Panc1 (cell line): ENCODE measurements at regions not wholly inside any gene's neighbourhood (a gene's known extent, or its start where the extent isn't known, plus 50 kb on each side); places are given as distances from the start of the nearest gene placed in this dataset.

Experiments
- ATAC-seq: fragments of 200-7000 bp; cut with Tn5 transposase; 2 replicates; pipeline ENCODE4 v1.9.1; 2020; ENCODE audit warnings: mild to moderate bottlenecking, moderate library complexity
- BruUV-seq: library from RNA; stranded (reverse); fragments of 400-500 nt; replicated peaks from 2 replicates; lab custom pipeline; 2021; lab: Mats Ljungman, UMichigan
- CTCF ChIA-PET: fragments of 300-600 bp; sonication (Branson Sonifier 250); formaldehyde crosslinking; loops from one replicate; lab custom pipeline; 2022; ENCODE audit warnings: antibody characterized with exemption; lab: Charles Lee
- POLR2A ChIA-PET: fragments of 300-600 bp; sonication (Branson Sonifier 250); formaldehyde crosslinking; loops from one replicate; lab custom pipeline; 2022; ENCODE audit warnings: antibody characterized with exemption; lab: Charles Lee
- DNase-seq: peaks from one replicate; pipeline ENCODE4 v3.0.0-alpha.2; 2010; ENCODE audit warnings: low read depth, low spot score
- H3K27ac ChIP-seq: 2 replicates; pipeline ENCODE4 v1.5.1; 2011; ENCODE audit warnings: mild to moderate bottlenecking, low read length, inconsistent platforms
- H3K27me3 ChIP-seq: fragments of 200-500 bp; sonication (Bioruptor generic); 2 replicates; pipeline ENCODE4 v1.6.0; 2014; ENCODE audit warnings: low read length, inconsistent platforms; ENCODE audit not compliant: control insufficient read depth, insufficient read depth
- H3K36me3 ChIP-seq: fragments of 200-500 bp; sonication (Bioruptor generic); 2 replicates; pipeline ENCODE4 v1.5.1; 2014; ENCODE audit warnings: inconsistent platforms, mild to moderate bottlenecking, low read length, moderate library complexity; ENCODE audit not compliant: control insufficient read depth, insufficient read depth
- H3K4me1 ChIP-seq: 2 replicates; pipeline ENCODE4 v1.5.1; 2011; ENCODE audit warnings: inconsistent platforms, mild to moderate bottlenecking, low read length, moderate library complexity; ENCODE audit not compliant: control insufficient read depth, insufficient read depth
- H3K4me3 ChIP-seq, 2 experiments: 2 replicates each; pipeline ENCODE4 v1.5.1; 2011 to 2012; ENCODE audit warnings: low read depth in 2 of 2, low read length in 2 of 2, mild to moderate bottlenecking in 2 of 2, inconsistent platforms in 1 of 2, moderate library complexity in 1 of 2
- H3K9me3 ChIP-seq: fragments of 200-500 bp; sonication (Bioruptor generic); 2 replicates; pipeline ENCODE4 v1.5.1; 2014; ENCODE audit warnings: low read depth, mild to moderate bottlenecking, inconsistent platforms, low read length, moderate library complexity; ENCODE audit not compliant: control insufficient read depth, insufficient read depth
- CTCF ChIP-seq: fragments of 450-650 bp; IDR thresholded peaks from 2 replicates; pipeline ENCODE4 v1.5.1; 2017; ENCODE audit warnings: mild to moderate bottlenecking
- POLR2AphosphoS5 ChIP-seq: IDR thresholded peaks from 2 replicates; pipeline ENCODE4 v1.6.1; 2012; ENCODE audit warnings: mild to moderate bottlenecking, low read depth, low read length, moderate library complexity
- REST ChIP-seq, 2 experiments: IDR thresholded peaks; 2 replicates each; pipeline ENCODE4 v1.6.1; 2011 to 2012; ENCODE audit warnings: low read depth in 2 of 2, control low read depth in 1 of 2, low read length in 1 of 2, mild to moderate bottlenecking in 1 of 2, moderate library complexity in 1 of 2; ENCODE audit not compliant: insufficient read depth in 1 of 2
- SIN3A ChIP-seq: IDR thresholded peaks from 2 replicates; pipeline ENCODE4 v1.6.1; 2012; ENCODE audit warnings: low read depth, mild to moderate bottlenecking, low read length, moderate library complexity, borderline replicate concordance; ENCODE audit not compliant: insufficient read depth
- TCF7L2 ChIP-seq: IDR thresholded peaks from 2 replicates; pipeline ENCODE4 v1.6.1; 2011; ENCODE audit warnings: mild to moderate bottlenecking, low read depth, low read length, inconsistent platforms
- in situ Hi-C: cut with HindIII; loops from 2 replicates; pipeline ENCODE4 v1.10.0; 2016; ENCODE audit warnings: low sequenced_read_pairs, low pct_unique_long_range_greater_than_20kb
- intact Hi-C: fragments of 100-400 bp; cut with micrococcal nuclease; formaldehyde crosslinking; loops from one replicate; pipeline ENCODE4 v1.10.0; 2022; ENCODE audit not compliant: unreplicated experiment

- no peaks in the 10 kb centered on the region for H3K27me3 ChIP-seq
- intact Hi-C loops = no loop called here
- ChIA-PET POLR2A (no interaction called here), CTCF (no interaction called here)
- no TSS peak for BruUV-seq
- TF ChIP-seq POLR2AphosphoS5 (no peak), SIN3A (no peak), TCF7L2 (no peak), REST (IDR thresholded peaks at IDR 0.05; ENCODE audit: insufficient read depth in 1 of 2, low read depth in 2 of 2, low read length in 1 of 2) (no peak), CTCF (no peak)
- no peak overlapping the region for H3K27ac ChIP-seq
- no peaks in the 10 kb centered on the region for H3K36me3 ChIP-seq
- DNase-seq (no peak), ATAC-seq (no peak)
- no peak overlapping the region for H3K4me3 ChIP-seq
- in situ Hi-C loops = no loop called here
- no peaks in the 10 kb centered on the region for H3K9me3 ChIP-seq
- no peaks in the 10 kb centered on the region for H3K4me1 ChIP-seq
These were observed 602.8 kb upstream of the DIAPH2 start for GRCh38 chrX:96081891-96082290.

GRCh38 chrX:96094616-96095015, 590.0 kb upstream of the DIAPH2 start:
- no peak overlapping the region for H3K27ac ChIP-seq
- no peaks in the 10 kb centered on the region for H3K27me3 ChIP-seq
- intact Hi-C loops (no loop called here), in situ Hi-C loops (no loop called here)
- ChIA-PET POLR2A (no interaction called here), CTCF (no interaction called here)
- DNase-seq (no peak), ATAC-seq (no peak)
- H3K4me3 ChIP-seq = no peak overlapping the region
- no peaks in the 10 kb centered on the region for H3K4me1 ChIP-seq
- no peak for TF ChIP-seq CTCF
- no peak for TF ChIP-seq POLR2AphosphoS5
- TF ChIP-seq REST (IDR thresholded peaks at IDR 0.05; ENCODE audit: insufficient read depth in 1 of 2, low read depth in 2 of 2, low read length in 1 of 2) = no peak
- TF ChIP-seq TCF7L2 = no peak
- no peak for TF ChIP-seq SIN3A
- BruUV-seq = no TSS peak
- H3K9me3 ChIP-seq = no peaks in the 10 kb centered on the region
- H3K36me3 ChIP-seq = no peaks in the 10 kb centered on the region
